Hematopoietic multipotent progenitor cell (in vitro differentiated cells): ENCODE measurements at regions not wholly inside any gene's neighbourhood (a gene's known extent, or its start where the extent isn't known, plus 50 kb on each side); places are given as distances from the start of the nearest gene placed in this dataset.
"Not testable (repeated sequence)": the region's sequence is repeated elsewhere in the genome, so short reads cannot be mapped to it uniquely, and the experiment has no call there.

Experiments
- DNase-seq, 3 donors: peaks; one replicate each; pipeline ENCODE4 v3.0.0-alpha.2; 2011 to 2015; ENCODE audit warnings: low read depth in 2 of 3, low spot score in 2 of 3

DNA sequence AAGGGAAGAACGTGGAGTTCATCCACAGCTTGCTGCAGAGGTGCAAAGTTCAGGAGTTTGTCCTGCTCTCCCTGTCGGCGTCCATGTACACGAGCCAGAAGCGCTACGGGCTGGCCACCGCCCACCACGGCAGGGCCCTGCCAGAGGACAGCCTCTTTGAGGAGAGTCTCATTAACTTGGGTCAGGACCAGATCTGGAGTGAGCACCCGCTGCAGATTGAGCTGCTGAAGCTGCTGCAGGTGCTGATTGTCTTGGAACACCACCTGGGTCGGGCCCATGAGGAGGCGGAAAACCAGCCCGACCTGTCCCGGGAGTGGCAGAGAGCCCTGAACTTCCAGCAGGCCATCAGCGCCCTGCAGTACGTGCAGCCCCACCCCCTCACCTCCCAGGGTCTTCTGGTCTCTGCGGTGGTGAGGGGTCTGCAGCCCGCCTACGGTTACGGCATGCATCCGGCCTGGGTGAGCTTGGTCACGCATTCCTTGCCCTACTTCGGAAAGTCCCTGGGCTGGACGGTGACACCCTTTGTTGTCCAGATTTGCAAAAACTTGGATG lies 73.8 kb upstream of the MORC3 start:
- DNase-seq = no peak

DNA sequence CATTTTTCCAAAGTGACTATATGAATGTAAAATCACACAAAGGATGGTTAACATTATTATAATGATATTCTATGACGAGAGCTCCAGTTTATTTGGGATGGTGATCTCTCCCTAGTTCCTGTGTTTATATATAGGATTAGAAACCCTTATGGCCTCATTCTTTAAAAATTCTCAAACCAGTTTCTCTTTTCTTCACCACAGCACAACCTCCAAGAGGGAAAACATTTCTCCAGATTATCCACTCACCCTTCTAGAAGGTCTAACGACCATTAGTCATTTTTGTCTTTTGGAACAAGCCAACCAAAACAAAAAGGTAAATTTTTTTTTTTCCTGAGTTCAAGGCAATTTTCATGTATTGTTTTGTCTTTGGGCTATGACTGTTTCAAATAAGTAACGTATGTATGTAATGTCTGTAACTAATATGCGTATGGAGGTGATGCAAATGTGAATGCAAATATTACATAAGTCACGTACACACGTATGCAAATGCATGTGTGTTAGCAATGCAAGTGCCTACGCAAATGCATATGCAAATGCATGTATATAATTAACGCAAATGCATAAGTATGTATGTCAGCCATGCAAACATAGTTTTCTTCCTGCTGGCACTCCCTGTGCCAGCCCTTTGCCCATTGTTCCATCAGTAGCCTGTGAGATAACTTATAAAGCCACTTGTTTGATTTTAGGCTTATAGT lies 72.5 kb upstream of the MORC3 start:
- DNase-seq = no peak

DNA sequence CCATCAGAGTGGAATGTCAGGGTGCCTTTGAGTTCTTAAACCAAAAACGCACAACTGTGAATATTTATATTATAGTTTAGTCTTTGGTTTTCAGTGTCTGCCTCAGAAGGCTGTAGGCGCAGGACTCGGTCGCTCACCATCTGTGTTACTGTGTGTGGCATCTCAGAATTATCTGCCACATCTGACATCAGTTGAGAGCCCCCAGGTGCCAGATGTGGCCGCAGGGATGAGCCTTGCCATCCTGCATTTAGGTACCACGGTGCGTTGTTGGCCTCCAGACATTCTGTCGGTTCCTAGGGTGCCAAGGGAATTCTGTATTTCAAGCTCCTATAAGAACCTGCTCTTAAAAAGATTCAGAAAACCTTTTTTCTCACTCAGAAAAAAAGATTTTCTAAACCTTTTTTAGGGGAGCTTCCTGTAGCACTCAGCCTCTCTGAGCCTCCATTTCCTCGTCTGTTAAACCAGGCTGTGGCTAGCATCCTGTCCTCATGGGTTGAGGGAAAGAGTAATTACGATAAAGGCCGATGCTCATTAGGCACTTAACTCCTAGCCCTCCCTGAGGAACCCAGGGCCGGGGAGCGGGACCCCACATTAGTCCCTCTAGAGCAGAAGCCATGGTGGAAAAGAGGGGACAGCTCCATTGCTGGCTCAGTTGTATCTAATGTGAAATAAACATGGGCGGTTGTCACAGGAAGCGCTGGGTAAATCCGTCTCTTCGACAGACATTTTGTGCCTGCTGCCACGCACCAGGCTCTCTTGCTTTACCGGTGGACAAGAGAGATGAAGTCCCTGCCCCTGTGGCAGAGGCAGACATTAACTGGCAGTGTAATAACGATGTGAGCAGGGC lies 70.2 kb upstream of the MORC3 start:
- no peak for DNase-seq

DNA sequence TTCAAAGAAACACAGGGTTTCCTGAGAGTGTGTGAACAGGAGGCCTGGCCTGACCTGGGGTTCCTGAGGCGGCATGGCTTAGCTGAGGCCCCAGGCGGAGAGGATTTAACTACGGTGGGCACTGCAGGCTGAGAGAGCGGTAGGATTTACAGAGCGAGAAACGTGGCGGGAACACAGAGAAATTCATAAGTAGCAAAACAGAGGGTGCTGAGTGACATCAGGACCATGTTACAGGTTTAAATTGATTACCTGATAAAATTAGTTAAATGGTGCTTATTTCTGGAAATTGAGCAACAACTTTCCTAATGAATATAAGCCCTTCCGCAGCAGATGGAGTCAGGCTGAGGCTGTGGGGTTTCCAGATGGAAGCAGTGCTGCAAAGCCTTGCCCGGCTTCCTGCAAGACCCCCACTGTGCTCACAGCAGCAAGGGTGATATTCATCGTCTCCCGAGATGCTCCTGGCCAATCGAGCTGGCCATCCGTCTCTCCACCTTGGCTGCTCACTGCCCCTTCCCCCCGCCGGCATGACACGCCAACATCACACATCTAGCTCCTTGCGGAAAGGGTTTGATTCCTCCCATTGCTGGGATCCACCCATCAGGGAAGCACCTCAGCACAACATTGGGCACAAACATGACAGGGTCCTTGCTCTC lies 69.4 kb upstream of the MORC3 start:
- no peak for DNase-seq

DNA sequence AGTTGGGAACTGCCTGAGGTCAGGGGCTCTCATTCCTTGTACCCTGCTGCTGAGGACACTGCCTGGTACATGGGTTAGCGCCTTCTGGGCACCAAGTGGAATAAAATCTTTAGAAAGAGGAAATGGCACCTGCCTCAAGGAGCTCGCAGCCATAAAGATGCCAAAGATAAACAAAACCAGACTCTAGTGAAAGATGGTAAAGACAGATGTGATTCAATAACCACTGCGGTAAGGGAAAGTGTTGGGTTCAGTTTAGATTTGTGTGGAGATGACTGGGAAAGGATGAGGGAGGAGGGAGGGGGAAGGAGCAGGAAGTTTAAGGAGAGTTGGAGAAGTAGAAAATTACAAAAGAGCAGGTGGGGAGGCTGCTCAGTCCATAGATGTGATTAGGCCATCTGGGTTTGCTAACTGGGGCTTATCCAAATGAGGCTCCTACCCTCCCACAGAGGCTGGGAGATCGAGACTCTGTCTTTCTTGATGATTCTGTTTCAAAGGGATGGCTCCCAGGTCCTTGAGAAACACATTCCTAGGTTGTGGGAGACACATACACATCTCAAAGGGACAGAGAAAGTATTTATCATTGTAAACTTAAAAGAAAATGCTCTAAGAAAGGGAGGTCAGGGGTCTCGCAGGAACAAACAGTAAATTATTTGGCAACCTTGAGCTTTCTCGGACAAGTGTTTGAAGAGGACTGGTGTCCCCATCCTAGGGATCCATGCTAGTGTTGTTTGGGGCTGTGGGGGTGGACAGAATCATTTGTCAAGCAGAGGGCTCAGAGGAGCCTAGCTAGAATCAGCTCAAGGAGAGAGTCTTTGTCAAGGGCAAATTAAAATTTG lies 65.7 kb upstream of the MORC3 start:
- DNase-seq = no peak

GRCh38 chr21:36255663-36256062 lies 64.3 kb upstream of the MORC3 start:
- DNase-seq = no peak

- no peak for DNase-seq
Measured at GRCh38 chr21:36257657-36258056, 62.3 kb upstream of the MORC3 start.

DNA sequence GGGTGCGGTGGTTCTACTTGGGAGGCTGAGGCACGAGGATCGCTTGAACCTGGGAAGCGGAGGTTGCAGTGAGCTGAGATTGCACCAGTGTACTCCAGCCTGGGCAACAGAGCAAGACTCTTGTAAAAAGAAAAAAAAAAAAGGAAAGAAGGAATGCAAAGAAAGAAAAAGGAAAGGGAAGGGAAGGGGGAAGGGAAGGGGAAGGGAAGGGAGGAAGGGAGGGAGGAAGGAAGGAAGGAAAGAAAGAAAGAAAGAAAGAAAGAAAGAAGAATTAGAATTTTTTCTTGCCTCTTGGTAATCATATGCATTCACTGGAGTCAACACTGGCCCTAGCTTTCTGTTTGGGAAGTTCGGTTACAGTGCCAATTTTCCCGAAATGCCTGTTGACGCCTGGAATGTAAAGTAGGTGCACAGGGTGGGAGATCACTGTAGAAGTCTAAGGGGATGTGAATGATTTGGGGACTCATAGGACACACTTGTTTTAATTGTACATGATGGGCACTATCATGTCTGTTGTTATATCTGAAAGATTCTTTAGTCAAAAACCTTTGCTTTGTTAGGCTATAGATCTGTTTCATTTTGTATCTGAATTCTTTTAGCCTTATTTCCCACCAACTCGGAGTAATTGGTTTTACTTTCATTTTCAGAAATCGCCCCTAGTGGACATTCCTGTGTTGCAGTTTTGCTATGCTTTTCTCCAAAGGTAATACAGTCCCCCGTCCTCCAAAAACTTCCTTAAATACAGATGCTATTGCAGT lies 59.8 kb upstream of the MORC3 start:
- DNase-seq = peak; percentile 34 to 82 (median 74)

GRCh38 chr21:36260802-36261201 lies 59.2 kb upstream of the MORC3 start:
- no peak for DNase-seq

DNA sequence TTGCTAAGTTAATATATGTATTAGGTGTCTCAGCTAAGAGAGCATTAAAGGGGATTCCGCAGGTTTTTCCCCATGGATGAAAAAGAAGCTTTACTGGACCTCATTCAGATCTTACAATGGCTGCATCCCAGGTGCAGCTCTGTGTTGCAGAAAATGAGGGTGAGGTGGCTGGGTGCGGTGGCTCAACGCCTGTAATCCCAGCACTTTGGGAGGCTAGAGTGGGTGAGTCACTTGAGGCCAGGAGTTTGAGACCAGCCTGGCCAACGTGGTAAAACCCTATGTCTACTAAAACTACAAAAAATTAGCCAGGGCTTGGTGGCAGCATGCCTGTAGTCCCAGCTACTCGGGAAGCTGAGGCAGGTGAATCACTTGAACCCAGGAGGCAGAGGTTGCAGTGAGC lies 58.5 kb upstream of the MORC3 start:
- no peak for DNase-seq

DNA sequence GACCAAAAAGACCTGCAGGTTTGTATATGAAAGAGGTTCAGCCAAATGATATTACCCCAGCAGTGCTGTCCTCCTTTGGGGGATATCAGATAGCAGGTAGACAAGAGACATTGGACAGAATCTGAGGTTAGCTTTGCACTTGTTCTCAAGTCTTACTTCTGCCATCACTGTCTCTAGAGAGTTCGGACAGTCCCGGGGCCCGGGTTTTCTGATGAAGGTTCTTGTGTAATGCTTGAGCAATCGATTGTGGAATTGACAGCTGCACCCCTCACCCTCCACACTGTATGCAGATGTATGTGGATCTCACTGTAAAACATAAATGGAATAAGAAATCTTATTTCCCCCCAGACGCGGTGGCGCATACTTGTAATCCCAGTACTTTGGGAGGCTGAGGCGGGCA lies 56.2 kb upstream of the MORC3 start:
- no peak for DNase-seq

DNA sequence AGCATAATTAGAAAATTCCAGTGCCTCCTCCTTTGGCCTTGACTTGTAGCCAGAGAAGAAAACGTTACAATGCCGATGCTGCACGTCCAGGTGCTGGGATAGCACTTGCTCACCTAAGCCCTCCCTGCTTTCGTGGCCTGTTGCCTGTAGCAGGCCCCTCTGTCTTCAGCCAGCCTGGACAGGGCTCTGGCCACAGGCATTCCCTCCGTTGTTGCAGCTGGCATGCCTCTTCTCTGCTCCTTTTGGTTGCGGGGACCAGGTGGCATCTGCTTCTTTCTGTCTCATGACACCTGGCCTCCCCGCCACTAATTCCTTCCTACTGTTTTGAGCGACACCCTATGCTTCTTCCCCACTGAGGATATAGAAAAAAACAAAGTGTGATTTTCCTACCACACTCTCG lies 54.6 kb upstream of the MORC3 start:
- DNase-seq = no peak

- DNase-seq = peak in 2 of 3 donors; percentile 9 to 45
Measured at GRCh38 chr21:36267828-36268227, 52.2 kb upstream of the MORC3 start.

GRCh38 chr21:36268264-36268663 lies 51.7 kb upstream of the MORC3 start:
- not testable (repeated sequence) for DNase-seq
